HG03025 (cell line): ENCODE measurements at regions not wholly inside any gene's neighbourhood (a gene's known extent, or its start where the extent isn't known, plus 50 kb on each side); places are given as distances from the start of the nearest gene placed in this dataset.
"Not testable (repeated sequence)": the region's sequence is repeated elsewhere in the genome, so short reads cannot be mapped to it uniquely, and the experiment has no call there.

Experiments used
- ATAC-seq: cut with Tn5 transposase; IDR thresholded peaks from one replicate; pipeline ENCODE4 v1.9.1; 2021; ENCODE audit warnings: mild to moderate bottlenecking, moderate library complexity; ENCODE audit not compliant: unreplicated experiment, low FRiP score

- ATAC-seq, result no peak
Measured at GRCh38 chr16:87098361-87098760, 218.8 kb downstream of the C16orf95 start.

DNA sequence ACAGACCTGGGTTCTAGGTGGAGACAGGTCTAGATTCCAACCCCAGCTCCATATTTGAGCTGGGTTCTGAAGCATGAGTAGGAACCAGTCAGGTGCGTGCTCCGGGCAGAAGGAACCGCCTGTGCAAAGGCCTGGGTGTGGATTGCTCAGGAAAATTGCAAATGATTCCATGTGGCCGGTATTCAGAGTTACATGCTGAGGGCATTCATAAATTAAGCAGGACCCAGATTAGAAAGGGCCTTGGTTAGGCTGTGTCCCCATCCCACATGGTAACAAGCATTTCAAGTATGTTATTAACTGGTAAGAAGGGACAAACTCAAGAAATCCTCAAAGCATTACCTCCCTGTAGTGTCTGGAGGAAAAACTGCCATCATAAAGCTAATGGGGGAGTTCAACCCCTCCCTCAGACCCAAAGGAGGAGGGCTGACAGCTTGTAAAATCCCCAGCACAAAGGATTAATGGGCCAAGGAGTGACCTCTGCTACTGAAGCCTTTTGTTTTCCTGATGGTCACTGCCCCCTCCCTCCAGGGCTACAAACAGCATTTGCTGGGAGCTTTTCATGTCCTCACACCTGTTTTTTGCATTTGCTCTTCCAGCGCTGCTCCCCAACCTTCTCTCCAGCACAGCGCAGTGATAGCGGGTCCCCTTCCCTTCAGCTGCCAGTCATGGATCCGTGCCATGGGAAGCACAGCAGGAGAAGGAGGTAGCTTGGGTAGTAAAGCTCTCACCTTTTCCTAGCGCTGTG lies 218.0 kb downstream of the C16orf95 start:
- no peak for ATAC-seq

DNA sequence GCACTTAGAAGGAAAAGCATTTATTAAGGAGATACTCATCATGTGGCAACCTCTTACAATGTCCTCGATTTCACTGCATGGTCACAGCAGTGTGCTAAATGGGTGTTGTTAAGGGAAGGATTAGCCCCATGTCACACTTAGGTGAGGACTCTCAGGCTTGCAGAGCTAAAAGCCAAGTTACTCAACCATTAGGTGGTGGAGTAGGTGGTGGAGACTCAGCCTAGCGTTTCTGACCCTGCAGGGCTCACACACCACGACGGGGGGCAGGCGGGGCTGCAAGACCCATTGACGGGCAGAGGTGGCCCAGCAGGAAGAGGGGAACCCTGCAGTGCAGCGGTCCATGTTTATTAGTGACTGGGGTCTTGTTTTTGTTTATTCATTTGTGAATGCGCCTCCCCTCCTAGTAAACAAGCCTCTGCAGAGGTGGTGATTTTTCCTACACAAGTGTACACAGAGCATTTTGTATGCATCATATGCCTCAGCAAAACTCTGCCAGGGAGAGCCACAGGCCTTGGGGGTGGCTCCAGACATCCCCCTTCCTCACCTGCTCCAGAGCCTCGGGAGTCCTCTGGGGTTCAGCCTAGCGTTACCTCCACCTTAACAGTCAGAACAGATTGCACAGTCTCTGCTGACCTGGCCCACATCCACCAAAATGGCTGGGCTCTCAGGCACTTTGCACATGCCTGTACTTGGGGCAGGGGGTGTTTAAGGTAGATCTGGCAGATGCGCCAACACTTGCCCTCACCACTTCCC lies 216.7 kb downstream of the C16orf95 start:
- ATAC-seq, result no peak

GRCh38 chr16:87101903-87102302 lies 215.3 kb downstream of the C16orf95 start:
- no peak for ATAC-seq

DNA sequence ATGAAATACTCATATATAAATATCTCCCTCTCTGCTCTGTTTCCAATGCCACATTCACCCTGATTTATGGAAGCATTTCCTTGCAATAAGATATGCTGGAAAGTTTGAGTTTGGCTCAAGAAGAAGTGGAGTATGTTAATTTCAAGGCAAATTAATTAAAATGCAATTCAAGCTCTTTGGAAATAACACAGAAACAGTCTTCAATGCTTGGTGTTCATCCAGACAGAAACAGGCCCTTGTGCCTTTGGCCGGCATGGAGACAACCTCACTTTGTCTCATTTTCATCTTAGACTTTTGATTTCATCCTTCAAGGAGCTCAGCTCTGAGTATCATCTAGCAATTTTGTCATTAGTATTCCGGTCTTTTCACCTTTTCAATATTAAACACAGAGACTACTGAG lies 210.0 kb downstream of the C16orf95 start:
- no peak for ATAC-seq

GRCh38 chr16:87108278-87108677 lies 208.9 kb downstream of the C16orf95 start:
- no peak for ATAC-seq

DNA sequence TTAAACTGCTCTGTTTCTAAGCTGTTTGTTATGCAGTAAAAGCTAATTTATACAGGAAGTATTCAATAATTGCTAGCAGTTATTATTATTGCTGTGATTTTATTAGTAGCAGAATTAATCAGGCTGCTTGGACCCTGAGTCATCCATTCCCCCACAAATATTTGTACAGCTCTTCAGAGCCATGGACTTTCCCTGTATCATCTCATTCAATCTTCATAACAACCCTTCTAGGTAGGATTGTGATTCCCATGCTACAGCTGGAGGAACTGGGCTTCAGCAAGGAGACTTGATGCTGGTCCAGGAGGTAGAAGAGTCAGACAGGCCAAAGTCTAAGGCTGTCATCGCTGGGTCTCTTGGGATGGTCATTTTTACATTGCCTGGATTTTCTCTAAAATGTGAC lies 208.3 kb downstream of the C16orf95 start:
- ATAC-seq, result no peak

- no peak for ATAC-seq
Measured at GRCh38 chr16:87114832-87115231, 202.4 kb downstream of the C16orf95 start.

GRCh38 chr16:87115646-87116045 lies 201.5 kb downstream of the C16orf95 start:
- ATAC-seq, result no peak

- ATAC-seq, result no peak
Measured at GRCh38 chr16:87117936-87118335, 199.3 kb downstream of the C16orf95 start.

- no peak for ATAC-seq
Measured at GRCh38 chr16:87119168-87119567, 198.0 kb downstream of the C16orf95 start.

DNA sequence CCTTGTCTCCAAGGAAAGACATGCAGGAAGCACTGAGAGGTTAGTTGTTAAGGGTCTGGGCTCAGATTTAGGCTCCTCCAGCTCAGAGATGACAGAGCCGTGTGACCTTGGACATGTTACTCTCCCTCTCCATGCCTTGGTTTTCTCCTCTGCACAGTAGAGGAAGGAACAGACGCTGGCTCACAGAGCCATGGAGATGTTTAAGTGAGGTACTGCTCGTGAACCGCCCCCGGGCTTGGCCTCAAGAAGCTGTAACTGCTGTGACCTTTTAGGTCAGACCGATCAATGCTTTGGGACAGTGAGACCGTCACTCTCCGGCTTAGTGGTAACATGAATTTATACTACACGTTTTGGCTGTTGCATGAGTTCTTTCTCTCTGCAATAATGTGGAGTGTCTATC lies 197.4 kb downstream of the C16orf95 start:
- ATAC-seq, result no peak

GRCh38 chr16:87121816-87122215 lies 195.4 kb downstream of the C16orf95 start:
- no peak for ATAC-seq

GRCh38 chr16:87123356-87124001 lies 193.7 kb downstream of the C16orf95 start:
- ATAC-seq, result no peak

- ATAC-seq, result not testable (repeated sequence)
Measured at GRCh38 chr16:87124405-87124804, 192.8 kb downstream of the C16orf95 start.

- no peak for ATAC-seq
Measured at GRCh38 chr16:87125206-87126155, 191.7 kb downstream of the C16orf95 start.

DNA sequence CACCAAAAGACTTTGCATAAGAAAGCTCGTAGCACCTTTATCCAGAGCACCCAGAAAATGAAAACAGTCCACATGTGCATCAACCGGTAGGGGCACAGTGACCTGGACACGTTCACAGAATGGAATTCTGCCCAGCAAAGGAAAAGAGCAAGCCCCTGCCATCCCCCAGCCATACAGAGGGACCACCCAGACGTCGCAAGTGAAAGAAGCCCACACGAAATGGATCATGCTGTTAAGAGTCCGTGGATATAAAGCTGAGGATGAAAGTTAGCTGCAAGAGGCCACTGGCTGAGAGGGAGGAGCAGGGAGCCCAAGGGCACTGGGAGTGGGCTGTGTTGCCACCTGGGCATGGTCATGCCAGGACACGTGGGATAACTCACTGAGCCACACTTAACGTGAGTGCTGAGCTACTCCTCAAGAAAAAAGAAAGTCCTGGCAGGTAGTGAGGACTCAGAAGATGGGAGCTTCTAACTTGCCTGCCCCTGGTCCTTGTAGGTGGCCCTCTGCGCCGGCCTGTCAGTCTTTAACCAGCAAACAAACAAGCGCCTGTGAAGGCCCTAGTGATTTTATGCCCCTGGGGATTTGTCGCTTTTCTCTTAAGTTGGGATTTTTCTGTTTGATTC lies 190.7 kb downstream of the C16orf95 start:
- no peak for ATAC-seq

- no peak for ATAC-seq
Measured at GRCh38 chr16:87127061-87127765, 190.0 kb downstream of the C16orf95 start.

GRCh38 chr16:87127766-87128147 lies 189.4 kb downstream of the C16orf95 start:
- no peak for ATAC-seq
